HL-60 (cell line): ENCODE measurements at regions not wholly inside any gene's neighbourhood (a gene's known extent, or its start where the extent isn't known, plus 50 kb on each side); places are given as distances from the start of the nearest gene placed in this dataset.

Experiments used
- DNase-seq, 2 experiments: peaks; one replicate each; pipeline ENCODE4 v3.0.0-alpha.2; 2010 to 2020; ENCODE audit warnings: low read depth in 1 of 2, low spot score in 1 of 2
- H3K27ac ChIP-seq: fragments of 250-450 bp; sonication (Bioruptor Pico); replicated peaks from 2 replicates; pipeline ENCODE4 v1.5.1; 2020; ENCODE audit warnings: mild to moderate bottlenecking, moderate library complexity
- H3K27me3 ChIP-seq: fragments of 250-450 bp; sonication (Bioruptor Pico); 2 replicates; pipeline ENCODE4 v1.5.1; 2021; ENCODE audit warnings: mild to moderate bottlenecking, moderate library complexity; ENCODE audit not compliant: insufficient read depth, poor library complexity, severe bottlenecking
- H3K4me3 ChIP-seq: replicated peaks from 2 replicates; pipeline ENCODE4 v1.5.1; 2011; ENCODE audit warnings: mild to moderate bottlenecking, control low read depth, low read length; ENCODE audit not compliant: insufficient read depth
- CTCF ChIP-seq: IDR thresholded peaks from one replicate; pipeline ENCODE4 v1.5.1; 2011; ENCODE audit warnings: low read length, control low read depth, inconsistent platforms; ENCODE audit not compliant: insufficient read depth
- GABPA ChIP-seq: IDR thresholded peaks from 2 replicates; pipeline ENCODE4 v1.6.1; 2012; ENCODE audit warnings: low read depth
- POLR2AphosphoS5 ChIP-seq: IDR thresholded peaks from 2 replicates; pipeline ENCODE4 v1.6.1; 2012; ENCODE audit warnings: low read depth
- REST ChIP-seq: IDR thresholded peaks from 2 replicates; pipeline ENCODE4 v1.6.1; 2012; ENCODE audit warnings: low read depth; ENCODE audit not compliant: insufficient replicate concordance
- SPI1 ChIP-seq: IDR thresholded peaks from 2 replicates; pipeline ENCODE4 v1.6.1; 2012; ENCODE audit warnings: low read depth, mild to moderate bottlenecking, borderline replicate concordance

DNA sequence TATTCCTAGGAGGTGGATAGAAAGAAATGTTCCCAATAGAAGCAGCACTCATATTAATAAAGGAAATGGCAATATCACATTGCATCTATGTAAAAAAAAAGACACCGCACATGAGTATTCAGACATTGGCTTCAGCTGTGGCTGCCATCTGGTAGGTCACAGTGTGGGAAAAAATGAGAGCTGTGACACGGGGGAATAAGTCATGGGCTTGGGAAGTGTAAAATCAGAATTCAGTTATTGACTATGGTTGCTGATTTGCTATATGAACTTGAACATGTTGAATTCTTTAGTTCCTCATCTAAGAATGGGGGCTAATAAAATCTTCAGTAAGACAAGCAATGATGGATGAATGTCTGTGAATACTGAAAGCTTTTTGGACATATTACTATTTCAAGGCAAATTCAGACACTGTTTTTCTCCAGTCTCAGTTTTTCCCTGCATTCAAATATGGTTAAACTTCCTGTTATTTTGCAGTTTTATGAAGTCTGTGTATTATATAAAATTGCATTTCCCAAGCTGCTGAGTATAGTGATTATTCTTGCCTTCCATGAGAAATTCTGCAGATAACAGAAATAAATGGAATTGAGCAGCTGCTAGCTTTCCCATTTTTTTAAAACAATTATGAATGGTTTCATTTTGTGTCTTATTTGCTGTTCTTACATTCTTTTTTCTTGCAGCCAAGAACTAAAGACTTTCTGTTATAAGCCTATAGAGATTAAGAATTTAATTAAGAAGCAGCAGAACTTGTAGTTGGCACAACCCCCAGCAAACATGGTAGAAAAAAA is 221.0 kb downstream of the ANKRD50 start:
- Histone ChIP-seq H3K27ac (no peak overlapping the region), H3K4me3 (no peak overlapping the region), H3K27me3 (no peaks in the 10 kb centered on the region)
- TF ChIP-seq REST (no peak), POLR2AphosphoS5 (no peak), GABPA (no peak), SPI1 (no peak), CTCF (no peak)
- no peak for DNase-seq

DNA sequence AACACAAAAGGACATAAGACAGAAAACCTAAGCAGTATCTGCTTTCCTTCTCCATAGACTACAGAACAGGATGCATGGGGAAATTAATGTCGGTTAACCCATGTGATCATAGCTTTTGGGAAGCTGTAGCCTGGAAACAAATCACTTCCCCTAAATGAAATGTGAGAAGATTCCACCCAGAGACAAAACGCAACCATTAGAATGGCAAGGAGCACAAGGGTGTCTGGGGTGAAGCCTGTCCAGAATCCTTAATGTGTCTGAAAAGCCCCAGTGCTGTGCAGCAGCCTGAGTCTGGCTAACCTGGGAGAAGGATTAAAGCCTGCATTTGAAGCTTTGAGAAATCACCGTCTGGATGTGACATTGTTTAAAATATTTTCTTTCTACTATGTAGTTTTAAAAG is 213.3 kb downstream of the ANKRD50 start:
- Histone ChIP-seq H3K27me3 (no peaks in the 10 kb centered on the region), H3K4me3 (no peak overlapping the region), H3K27ac (no peak overlapping the region)
- no peak for DNase-seq
- no peak for TF ChIP-seq CTCF
- TF ChIP-seq POLR2AphosphoS5: no peak
- TF ChIP-seq REST: no peak
- TF ChIP-seq SPI1: no peak
- TF ChIP-seq GABPA: no peak

GRCh38 chr4:124501576-124501975 is 211.0 kb downstream of the ANKRD50 start:
- Histone ChIP-seq H3K27me3 (no peaks in the 10 kb centered on the region), H3K27ac (no peak overlapping the region)

More at GRCh38 chr4:124501576-124501975, 211.0 kb downstream of the ANKRD50 start:
- no peak for DNase-seq
- TF ChIP-seq POLR2AphosphoS5 (no peak), REST (no peak), SPI1 (no peak), CTCF (no peak), GABPA (no peak)
- H3K4me3 ChIP-seq: no peak overlapping the region
